ENCODE measurements at regions not wholly inside any gene's neighbourhood (a gene's known extent, or its start where the extent isn't known, plus 50 kb on each side); places are given as distances from the start of the nearest gene placed in this dataset.

- no peak overlapping the region for H3K9ac ChIP-seq
- no peaks in the 10 kb centered on the region for H3K9me3 ChIP-seq (ENCODE audit: low read depth)
- no peak overlapping the region for H3K27ac ChIP-seq
- H4K20me1 ChIP-seq (ENCODE audit: low read depth): no peaks in the 10 kb centered on the region
- TF ChIP-seq EZH2 (IDR thresholded peaks at IDR 0.05) (no peak), EZH2phosphoT487 (IDR thresholded peaks at IDR 0.05) (no peak)
- TF ChIP-seq, protein P1, sequence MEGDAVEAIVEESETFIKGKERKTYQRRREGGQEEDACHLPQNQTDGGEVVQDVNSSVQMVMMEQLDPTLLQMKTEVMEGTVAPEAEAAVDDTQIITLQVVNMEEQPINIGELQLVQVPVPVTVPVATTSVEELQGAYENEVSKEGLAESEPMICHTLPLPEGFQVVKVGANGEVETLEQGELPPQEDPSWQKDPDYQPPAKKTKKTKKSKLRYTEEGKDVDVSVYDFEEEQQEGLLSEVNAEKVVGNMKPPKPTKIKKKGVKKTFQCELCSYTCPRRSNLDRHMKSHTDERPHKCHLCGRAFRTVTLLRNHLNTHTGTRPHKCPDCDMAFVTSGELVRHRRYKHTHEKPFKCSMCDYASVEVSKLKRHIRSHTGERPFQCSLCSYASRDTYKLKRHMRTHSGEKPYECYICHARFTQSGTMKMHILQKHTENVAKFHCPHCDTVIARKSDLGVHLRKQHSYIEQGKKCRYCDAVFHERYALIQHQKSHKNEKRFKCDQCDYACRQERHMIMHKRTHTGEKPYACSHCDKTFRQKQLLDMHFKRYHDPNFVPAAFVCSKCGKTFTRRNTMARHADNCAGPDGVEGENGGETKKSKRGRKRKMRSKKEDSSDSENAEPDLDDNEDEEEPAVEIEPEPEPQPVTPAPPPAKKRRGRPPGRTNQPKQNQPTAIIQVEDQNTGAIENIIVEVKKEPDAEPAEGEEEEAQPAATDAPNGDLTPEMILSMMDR (IDR thresholded peaks at IDR 0.05): no peak
- no peak overlapping the region for H3K4me3 ChIP-seq
- H3K79me2 ChIP-seq (ENCODE audit: low read depth): no peaks in the 10 kb centered on the region
- H3K27ac Mint-ChIP-seq: no peak overlapping the region
- no peaks in the 10 kb centered on the region for H3K27me3 ChIP-seq
- H3K36me3 Mint-ChIP-seq: no peaks in the 10 kb centered on the region
- no peak overlapping the region for H3K4me3 Mint-ChIP-seq
- no peaks in the 10 kb centered on the region for H3K27me3 Mint-ChIP-seq (ENCODE audit: insufficient read depth, low read depth)
- no peaks in the 10 kb centered on the region for H3K4me1 ChIP-seq
- peaks cover 17% of the 10 kb centered on the region for H3K4me1 Mint-ChIP-seq
- DNase-seq (ENCODE audit: low spot score): no peak
- H2AFZ ChIP-seq (replicated peaks): no peak overlapping the region
- no peaks in the 10 kb centered on the region for H3K36me3 ChIP-seq
- H3K4me2 ChIP-seq: no peak overlapping the region
- H3F3A ChIP-seq (ENCODE audit: low read depth): no peaks in the 10 kb centered on the region
- H3K9me3 Mint-ChIP-seq: peaks cover 4% of the 10 kb centered on the region
Observed at GRCh38 chr5:102622262-102622661, 123.5 kb upstream of the SLCO6A1 start.

DNA sequence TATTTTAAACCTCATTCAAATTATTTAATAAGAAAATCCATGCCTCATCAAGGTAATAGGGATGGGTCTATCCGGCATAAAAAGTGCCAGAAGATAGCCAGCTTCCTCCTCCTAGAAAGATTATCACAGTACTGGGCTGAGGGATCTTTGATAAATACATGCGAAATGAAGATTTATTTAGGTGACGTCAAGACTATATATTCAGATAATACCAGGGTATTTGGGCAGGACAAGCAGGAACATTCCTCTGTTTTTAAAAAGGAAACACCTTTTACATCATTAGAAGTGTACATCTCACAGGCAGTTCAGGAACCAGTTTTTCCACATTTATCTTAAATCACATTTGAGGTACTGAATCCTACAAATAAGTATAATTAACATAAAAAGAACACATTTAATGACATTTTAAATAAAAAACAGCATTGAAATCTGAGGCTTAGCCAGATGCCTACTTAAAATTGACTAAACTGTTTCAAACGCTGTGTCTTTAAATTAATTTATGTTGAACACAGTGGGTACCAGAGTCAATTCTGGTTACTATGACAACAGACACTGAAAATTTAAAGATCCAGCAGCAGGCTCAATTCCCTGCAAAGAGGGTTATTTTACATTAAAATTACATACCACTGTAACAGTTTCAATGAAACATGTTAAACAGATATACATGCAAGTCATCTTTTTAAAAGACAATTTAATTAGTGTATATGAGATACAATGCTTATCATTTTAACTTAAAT lies 124.7 kb upstream of the SLCO6A1 start:
- Mint-ChIP-seq H3K27ac (no peak overlapping the region), H3K36me3 (no peaks in the 10 kb centered on the region), H3K27me3 (ENCODE audit: insufficient read depth, low read depth) (no peaks in the 10 kb centered on the region), H3K4me1 (peaks cover 17% of the 10 kb centered on the region), H3K4me3 (no peak overlapping the region), H3K9me3 (peaks cover 4% of the 10 kb centered on the region)
- no peak for DNase-seq (ENCODE audit: low spot score)
- Histone ChIP-seq H3K27me3 (no peaks in the 10 kb centered on the region), H4K20me1 (ENCODE audit: low read depth) (no peaks in the 10 kb centered on the region), H3K36me3 (no peaks in the 10 kb centered on the region), H3K4me1 (no peaks in the 10 kb centered on the region), H3K4me2 (no peak overlapping the region), H2AFZ (replicated peaks) (no peak overlapping the region), H3K79me2 (ENCODE audit: low read depth) (no peaks in the 10 kb centered on the region), H3K27ac (no peak overlapping the region), H3K9ac (no peak overlapping the region), H3K9me3 (ENCODE audit: low read depth) (no peaks in the 10 kb centered on the region), H3F3A (ENCODE audit: low read depth) (no peaks in the 10 kb centered on the region), H3K4me3 (no peak overlapping the region)
- TF ChIP-seq, protein P1 (IDR thresholded peaks at IDR 0.05): no peak
- TF ChIP-seq EZH2 (IDR thresholded peaks at IDR 0.05): no peak
- TF ChIP-seq EZH2phosphoT487 (IDR thresholded peaks at IDR 0.05): no peak

DNA sequence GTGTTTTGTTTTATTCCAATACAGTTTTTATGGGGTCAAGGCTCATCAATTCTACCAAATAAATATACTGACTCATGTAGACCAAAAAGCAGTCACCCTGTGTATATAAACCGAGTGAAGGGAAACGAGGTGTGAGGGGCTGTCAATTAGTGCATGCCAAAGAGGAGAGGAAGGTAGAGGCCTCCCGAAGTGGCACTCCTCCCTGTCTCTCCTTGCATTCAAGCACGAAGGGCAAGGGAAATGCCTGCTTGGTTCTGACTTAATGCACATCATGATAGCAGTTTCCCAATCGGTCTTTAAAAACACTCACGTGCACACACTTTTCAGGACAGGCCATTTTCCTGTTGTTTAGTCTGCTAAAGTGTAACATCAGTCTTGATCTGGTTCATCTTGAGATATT lies 125.6 kb upstream of the SLCO6A1 start:
- Histone ChIP-seq H3K9ac (no peak overlapping the region), H3K4me1 (no peaks in the 10 kb centered on the region), H2AFZ (replicated peaks) (no peak overlapping the region), H3K27ac (no peak overlapping the region), H3K9me3 (ENCODE audit: low read depth) (no peaks in the 10 kb centered on the region), H3K27me3 (no peaks in the 10 kb centered on the region), H3K36me3 (no peaks in the 10 kb centered on the region), H3K4me3 (no peak overlapping the region), H3K79me2 (ENCODE audit: low read depth) (no peaks in the 10 kb centered on the region), H4K20me1 (ENCODE audit: low read depth) (no peaks in the 10 kb centered on the region), H3F3A (ENCODE audit: low read depth) (no peaks in the 10 kb centered on the region), H3K4me2 (no peak overlapping the region)
- TF ChIP-seq EZH2 (IDR thresholded peaks at IDR 0.05) (no peak), EZH2phosphoT487 (IDR thresholded peaks at IDR 0.05) (no peak)
- TF ChIP-seq, protein P1 (IDR thresholded peaks at IDR 0.05): no peak
- Mint-ChIP-seq H3K36me3 (no peaks in the 10 kb centered on the region), H3K9me3 (peaks cover 4% of the 10 kb centered on the region), H3K27ac (no peak overlapping the region), H3K4me3 (no peak overlapping the region), H3K27me3 (ENCODE audit: insufficient read depth, low read depth) (no peaks in the 10 kb centered on the region), H3K4me1 (peaks cover 17% of the 10 kb centered on the region)
- no peak for DNase-seq (ENCODE audit: low spot score)

Measured in neural progenitor cell (in vitro differentiated cells).